NCI-H69 (cell line): ENCODE measurements at regions not wholly inside any gene's neighbourhood (a gene's known extent, or its start where the extent isn't known, plus 50 kb on each side); places are given as distances from the start of the nearest gene placed in this dataset.

Experiments used
- DNase-seq: peaks from one replicate; lab custom pipeline; 2025; lab: John Stamatoyannopoulos, UW

DNA sequence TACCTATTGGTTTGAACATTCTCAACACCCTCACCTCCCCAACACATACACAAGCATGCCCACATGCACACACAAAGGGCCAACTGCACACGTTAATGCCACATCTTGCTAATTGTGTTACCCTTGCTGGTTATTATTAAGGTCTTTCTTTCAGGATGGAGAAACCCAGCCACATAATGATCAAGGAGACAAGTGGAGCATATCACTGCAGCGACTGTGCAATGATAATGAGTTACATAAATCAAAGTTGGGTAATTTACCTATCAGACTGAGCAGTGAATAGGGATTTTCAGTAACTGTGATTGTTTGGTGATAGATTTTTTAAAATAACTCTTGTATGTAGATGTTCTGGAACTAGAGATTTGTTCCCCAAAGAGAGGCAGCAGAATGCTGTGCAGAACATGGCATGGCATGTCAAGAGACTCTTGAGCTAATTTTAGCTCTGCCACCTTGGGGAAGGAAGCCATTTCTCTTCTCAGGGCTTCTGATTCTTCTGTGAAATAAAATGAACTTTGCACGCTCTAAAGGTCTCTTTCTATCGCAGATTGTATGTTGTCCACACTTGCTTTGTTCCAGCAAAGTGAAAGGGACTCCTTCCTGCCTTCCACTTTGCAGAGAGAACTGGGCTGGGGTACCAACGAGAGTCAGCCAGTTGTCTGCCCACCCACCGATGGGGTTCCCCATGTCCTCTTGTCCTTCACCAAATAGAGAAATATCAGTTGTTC, 126.0 kb upstream of the CAMK1G start:
- DNase-seq: peak; percentile 68

DNA sequence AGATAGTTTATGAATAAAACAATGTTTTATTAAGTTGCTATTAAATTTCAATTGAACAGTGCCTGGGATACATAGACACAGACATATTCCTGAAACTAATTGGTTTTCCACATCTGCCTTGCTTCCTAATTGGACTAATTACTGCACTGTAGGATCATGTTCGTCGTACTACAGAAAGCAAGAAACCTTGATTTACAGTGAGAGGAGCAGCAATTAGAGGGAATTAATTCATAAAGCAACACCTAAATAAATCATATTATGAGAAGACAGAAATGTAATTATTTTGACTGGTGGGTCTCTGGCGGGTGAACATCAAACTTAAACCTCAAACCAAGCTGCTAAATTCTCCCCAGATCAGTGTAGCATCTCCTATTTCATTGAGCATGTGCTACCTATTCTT, 124.6 kb upstream of the CAMK1G start:
- peak; percentile 67 for DNase-seq

DNA sequence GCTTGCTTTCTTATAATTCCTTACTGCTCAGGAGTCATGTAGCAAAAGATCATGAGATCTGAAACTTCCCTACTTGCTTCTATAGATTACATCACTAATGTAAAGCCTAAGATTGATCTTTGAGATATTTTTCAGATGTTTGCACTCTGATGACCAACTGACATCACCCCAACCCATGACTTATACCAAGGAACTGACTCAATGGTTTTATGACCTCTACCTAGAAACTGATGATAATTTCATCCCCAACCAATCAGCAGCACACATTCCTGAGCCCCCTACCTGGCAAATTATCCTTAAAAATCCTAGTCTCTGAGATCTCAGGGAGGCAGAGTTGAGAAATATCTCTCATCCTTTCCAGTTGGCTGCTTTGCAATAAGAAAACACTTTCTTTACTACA, 122.3 kb upstream of the CAMK1G start:
- no peak for DNase-seq

DNA sequence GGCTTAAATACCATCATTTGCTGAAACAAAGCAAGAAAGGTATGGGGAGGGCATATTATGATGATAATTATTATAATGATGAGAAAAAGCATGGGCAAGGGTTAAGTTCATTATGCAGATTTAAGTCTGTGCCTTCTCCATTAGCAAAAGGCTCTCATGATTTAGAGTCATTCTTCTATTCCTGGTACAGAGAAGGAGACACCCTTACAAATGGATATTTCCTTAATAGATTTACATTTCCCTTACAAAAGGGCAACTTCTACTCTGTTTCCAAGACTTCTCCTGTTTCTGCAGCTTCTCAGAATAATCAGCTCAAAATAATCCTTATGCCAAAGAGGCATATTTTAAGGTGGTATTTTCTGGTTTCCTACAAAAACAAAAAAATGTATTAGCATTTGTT, 121.1 kb upstream of the CAMK1G start:
- no peak for DNase-seq

DNA sequence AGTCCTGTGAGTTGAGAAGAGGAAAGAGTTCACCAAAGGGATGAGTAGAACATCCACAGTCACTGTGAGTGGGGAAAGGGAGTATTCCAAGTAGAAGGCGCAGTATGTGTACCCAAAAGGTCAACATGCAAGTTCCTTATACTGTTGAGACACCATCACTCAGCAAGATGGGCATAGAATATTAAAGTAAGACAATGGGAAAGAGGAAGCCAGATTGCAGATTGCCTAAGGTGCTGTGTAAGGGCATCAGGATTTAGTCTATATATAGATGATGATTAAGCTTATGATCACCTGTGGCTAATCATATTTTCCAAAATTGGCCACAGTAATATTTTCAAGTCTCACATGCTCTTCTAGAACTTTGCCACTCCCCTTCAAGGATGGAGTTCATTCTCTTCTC, 120.1 kb upstream of the CAMK1G start:
- DNase-seq: no peak

DNA sequence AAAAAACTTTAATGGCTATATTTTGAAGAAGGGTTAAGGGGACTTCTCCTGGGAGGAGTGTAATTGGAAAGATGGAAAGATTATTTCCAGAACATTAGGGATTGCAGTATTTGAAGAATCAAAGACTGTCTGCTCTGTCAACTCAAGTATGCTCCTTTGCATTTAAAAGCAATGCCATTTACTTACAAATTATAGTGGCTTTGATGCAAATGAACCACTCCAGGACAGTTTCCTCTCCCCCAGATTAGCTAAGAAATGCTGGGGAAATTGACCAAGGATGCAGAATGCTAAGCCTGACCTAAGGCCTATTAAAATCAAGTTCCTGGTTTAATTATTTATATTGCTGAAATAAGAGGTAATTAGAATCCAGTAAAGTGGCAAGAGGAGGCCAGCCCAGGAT, 110.5 kb upstream of the CAMK1G start:
- no peak for DNase-seq

DNA sequence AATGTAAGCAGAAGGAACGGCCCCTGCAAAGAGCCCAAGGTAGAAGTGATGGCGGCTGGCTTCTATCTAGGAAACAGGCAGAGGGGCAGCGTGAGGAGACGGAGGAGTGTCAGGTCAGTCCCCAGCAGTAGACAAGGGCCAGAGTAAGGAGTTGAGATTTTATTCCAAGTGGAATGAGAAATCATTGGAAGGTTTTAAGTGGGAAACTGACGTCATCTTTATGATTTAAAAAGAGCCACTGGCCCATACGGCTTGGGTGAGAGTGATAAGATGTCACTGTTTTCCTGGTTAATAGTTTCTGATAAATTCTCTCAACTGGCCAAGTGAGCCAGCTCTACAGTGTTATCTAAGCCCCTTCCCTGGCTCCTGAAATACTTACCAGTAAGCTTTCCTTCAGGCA, 103.2 kb upstream of the CAMK1G start:
- DNase-seq: no peak

DNA sequence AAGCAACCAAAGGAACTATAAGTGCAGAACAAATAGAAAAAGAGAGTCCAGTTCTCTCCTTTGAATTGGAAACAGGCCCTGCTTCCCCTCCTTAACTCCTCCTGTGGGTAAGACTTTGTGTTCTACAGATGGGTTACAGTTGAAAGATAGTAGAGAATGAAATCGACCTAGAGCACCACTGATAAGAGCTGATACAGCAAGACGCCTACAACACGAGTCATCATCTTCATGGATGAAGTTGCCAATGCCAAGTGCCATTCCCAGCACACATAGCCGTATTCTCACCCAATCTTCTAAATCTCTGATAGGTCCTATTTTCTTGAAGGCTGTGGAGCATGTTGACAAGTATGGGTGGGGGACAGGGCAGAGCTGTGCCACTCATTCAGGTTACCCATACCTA, 99.8 kb upstream of the CAMK1G start:
- no peak for DNase-seq

DNA sequence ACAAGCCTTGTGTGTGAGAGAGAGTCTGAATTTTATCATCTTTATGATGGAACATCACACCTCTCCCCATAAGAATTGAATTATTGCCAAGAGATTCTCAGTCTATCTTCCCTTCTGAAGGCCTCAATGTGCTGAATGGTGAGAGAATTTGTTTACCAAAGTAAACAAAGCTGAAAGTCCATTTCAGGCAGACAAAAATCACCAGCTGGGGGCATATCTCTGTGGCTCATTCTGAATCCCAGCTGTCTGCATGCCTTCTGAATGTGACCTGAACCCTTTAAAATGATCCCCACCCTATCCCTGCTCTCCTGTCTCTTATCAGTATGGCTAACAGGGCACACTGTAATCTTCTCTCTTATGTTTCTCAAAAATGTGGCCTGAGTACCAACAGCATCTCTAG, 99.1 kb upstream of the CAMK1G start:
- peak; percentile 70 for DNase-seq

DNA sequence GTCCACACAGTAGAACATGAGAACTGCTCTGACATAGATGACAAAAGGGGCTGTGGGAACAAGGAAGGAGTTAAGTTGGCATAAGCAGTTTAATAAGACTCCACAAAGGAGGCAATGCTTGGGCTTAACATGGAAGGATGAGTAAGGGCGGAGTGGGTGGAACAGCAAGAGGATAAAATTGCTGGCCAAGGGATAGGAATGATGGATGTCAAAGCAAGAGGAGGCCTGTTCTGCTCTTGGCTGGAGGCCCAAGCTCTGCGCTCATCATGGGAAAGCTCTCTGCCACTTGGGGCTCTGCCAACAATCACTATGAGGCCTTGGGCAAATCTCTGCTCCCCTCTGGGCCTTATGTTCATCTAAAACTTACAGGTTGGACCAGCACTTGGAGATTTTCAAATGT, 98.3 kb upstream of the CAMK1G start:
- DNase-seq: peak; percentile 93

DNA sequence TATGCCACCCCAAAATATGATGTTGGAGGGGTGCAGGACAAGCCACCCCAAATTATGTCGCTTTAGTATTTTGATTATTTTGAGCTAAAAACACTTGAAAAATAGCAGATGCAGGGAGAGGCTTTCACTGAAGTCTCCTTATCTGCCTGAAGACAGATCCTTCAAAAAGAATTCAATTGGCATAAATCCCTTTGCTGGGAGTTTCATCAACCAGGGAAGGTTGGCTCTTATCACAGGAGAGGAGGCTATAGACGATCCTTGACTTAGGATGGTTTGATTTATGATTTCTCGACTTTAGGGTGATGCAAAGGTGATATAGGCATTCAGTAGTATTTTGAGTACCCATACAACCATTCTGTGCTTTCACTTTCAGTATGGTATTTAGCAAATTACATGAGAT, 97.8 kb upstream of the CAMK1G start:
- DNase-seq: no peak

DNA sequence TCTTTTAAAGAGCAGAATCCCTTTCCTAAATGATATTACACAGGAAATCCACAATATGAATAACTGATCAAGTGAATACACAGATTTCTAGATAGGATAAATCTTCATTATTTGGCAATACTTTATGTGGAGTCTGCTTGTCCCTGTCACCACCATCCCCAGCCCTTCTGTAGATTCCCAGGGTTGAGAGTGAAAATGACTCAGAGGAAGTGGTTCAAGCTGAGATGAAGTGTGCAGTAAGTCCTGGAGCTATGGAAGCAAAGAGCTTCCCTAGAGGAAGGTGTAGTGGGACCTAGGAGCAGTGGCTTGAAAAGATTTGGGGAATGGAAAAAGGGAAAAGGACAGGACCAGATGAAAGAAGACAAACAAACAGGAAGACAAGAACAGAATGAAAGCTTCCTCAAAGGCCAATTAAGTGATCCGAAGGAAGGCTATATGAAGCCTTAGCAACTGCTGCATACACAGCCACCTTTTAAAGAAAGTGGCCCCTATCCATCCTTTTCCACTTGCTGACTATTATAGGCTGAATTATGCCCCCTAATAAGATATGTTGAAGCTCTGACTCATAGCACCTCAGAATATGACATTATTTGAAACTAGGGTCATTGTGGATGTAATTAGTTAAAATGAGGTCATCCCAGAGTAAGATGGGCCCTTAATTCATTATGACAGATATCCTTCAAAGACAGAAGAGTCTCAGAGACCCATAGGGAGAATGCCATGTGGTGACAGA, 96.5 kb upstream of the CAMK1G start:
- DNase-seq: peak; percentile 14

DNA sequence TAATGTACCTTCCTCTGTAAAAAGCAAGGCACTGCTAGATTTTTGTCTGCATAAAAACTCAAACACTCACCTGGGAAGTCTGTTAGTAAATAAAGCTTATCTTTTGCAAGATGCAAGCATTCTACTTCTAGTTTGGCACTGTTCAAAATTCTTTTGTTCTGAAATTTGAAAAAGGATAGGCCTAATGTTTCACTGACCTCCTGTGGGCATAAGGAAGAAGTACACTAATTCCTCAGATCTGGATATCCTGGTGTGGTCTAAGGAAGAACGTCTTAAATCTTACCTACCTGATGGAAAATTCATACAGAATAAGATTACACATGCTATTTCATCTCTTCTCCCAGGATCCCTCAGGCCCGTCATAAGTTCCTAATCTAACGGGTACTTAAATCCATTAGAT, 93.5 kb upstream of the CAMK1G start:
- peak; percentile 51 for DNase-seq

DNA sequence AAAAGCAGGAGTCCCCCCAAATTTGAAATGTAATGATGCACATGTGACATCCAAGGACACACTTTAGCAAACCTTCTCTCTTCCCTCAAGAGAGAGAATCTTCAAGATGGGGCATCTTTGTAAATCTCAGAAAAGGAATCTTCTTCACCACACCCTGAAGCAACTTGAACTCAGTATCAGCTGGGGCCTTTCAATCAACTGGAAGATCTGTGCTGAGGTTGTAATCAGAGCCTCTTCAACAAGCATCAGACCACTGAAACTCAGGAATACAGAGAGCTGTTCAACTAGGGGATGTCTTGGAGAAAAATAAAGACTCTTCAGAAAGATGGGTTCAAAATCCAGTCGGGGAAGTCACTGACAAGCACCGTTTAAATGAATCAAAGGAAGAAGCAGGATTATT, 92.5 kb upstream of the CAMK1G start:
- no peak for DNase-seq

DNA sequence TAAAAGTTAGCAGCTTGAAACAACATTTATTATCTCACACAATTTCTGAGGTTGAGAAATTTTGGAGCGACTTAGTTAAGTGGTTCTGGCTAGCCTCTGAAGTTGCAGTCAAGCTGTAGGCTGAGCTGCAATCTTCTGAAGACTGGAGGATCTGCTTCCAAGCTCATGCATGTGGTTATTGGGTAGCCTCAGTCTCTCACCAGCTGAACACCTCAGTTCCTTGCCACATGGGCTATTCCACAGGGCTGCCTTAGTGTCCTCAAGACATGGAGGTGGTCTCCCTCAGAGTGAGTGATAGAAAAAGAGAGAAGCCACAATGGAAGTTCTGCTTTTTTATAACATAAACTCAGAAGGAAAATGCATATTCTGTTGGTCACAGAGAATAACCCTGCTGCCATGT, 92.0 kb upstream of the CAMK1G start:
- DNase-seq: no peak

DNA sequence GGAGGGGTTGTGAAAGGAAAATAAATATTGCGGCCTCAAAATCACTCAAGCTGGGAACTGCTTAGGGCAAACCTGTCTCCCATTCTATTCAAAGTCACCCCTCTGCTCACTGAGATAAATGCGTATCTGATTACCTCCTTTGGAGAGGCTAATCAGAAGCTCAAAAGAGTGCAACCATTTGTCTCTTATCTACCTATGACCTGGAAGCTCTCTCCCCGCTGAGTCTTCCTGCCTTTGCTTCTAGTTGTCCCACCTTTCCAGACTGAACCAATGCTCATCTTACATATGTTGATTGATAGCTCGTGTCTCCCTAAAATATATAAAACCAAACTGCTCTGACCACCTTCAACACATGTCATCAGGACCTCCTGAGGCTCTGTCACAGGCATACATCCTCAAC, 91.6 kb upstream of the CAMK1G start:
- DNase-seq: no peak

DNA sequence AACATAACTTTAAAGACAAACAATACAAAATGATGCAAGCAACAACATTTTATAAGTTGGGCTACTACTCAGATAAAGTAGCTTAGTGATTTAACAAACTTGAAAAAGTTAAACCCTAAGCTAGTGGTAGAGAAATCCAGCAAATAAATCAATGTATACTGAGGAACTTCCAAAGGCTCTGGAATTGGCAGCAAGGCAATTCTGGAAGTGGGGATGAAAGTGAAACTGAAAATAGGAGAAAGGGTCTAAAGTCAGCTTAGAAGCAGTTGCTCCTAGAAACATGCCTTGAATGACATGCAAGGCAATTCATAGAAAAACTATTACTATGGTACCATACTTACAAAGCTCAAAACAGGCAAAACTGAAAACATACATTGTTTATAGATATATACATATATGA, 90.0 kb upstream of the CAMK1G start:
- DNase-seq: no peak

DNA sequence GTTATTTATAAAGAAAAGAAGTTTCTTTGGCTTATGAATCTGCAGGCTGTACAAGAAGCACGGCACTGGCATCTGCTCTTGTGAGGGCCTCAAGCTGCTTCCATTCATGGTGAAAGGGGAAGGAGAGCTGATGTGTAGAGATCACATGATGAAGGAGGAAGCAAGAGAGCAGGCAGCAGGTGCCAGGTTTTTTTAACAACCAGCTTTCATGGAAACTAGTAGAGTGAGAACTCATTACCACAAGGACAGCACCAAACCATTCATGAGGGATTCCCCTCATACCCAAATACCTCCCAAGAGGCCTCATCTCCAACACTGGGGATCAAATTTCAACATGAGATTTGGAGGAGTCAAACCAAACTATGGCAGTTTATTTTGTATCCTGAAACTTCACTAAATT, 85.8 kb upstream of the CAMK1G start:
- DNase-seq: no peak

DNA sequence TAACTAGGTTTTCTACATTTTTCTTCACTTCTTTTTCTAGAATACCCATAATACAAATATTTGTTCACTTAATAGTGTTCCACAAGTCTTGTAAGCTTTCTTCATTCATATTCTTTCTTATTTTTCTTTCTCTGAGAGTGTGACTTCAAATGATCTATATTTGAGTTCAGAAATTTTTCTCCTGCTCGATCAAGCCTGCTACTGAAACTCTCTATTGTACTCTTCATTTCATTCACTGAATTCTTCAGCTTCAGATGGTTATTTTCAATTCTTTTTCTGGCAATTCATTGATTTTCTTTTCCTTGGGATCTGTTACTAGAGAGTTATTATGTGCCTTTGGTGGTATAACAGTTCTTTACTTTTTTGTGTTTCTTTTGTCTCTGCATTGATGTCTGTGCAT, 82.5 kb upstream of the CAMK1G start:
- no peak for DNase-seq

DNA sequence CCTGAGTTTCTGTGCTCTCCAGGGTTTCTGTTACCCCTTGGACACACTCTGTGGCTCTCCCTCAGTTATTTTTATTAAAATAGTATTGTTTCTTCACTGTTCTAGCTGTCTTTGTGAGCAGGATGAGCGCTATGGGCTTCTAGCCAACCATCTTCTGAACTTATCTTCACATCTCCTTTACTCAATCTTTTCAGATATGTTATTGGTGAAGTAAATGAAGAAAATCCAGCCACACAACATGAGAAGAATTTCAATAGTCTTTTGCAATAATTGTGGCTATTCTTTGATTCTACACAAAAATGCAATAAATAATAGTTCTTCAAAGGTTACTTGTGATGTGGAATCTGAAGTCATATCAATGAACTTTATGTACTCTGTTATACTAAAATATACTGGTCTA, 80.3 kb upstream of the CAMK1G start:
- DNase-seq: no peak

DNA sequence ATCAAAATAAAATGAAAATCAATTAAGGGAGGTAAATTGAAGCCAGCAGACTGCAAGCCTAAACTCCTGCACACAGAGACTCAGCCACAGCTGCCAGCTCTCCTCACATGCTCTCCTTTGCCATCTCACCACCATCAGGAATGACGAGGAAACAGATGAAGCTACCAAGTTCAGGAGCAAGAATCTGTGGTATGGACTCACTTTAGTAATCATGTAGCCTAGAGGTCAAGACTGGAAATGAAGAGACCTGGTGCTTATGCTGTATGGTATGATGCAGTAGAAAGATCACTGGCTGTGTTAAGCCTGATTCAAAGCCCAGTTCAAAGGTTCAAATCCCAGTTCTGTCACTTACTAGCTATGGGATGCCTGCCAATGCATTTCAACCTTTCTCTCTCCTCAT, 78.9 kb upstream of the CAMK1G start:
- DNase-seq: no peak

DNA sequence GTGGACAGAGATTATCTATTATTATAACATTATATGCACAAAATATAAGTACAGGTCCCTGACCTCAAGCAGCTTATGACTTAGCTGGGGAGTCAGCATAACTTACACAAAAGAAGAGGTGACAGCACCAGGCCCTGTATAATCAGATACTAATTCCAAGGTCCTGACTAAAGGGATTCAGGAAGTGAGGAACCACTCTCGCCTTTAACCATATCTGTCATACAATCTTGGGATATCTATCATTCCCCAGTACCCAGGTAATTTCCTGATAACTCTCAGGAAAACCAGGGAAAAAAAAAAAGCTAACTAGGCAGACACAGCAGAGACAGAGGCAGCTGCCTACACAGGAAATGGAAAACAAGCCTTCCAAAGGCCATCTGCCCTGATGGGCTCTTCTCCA, 78.5 kb upstream of the CAMK1G start:
- no peak for DNase-seq

DNA sequence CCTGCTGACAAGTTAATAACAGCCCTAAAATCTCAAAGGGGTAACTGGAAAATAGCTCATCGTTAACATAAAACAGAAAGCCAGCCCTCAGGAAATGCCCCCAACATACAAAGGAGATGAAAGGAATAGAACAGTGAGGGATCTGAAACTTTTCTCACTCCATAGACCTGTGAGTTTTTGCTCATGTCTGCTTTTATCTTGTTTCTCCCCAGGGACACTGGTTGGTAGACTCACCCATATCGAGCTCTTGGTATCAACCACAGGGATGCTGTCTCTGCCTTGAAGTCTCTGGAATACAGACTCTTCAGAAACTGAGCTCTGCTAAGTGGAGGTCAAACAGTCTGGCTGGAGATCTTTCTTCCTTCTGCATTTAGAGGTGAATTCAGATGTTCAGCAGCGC, 77.4 kb upstream of the CAMK1G start:
- DNase-seq: peak; percentile 25

DNA sequence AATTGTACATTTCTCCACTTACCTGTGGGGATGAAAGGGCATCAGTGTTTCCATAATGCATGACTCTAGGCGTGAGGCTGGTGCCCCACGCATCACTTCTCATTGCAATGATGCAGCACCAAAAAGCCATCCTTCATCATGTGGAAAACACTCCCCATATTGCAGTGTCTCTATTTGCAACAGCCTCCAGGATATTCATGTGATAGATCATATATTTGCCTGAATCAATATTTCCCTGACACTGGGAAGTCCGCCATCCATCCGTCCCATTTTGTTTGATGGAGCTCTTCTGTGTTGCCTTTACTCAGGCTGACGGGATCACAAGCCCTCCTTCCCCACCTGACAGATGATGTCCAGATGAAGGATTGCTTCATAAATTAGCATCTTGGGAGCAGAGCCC, 74.5 kb upstream of the CAMK1G start:
- DNase-seq: no peak
